HepG2 (cell line): ENCODE measurements at regions not wholly inside any gene's neighbourhood (a gene's known extent, or its start where the extent isn't known, plus 50 kb on each side); places are given as distances from the start of the nearest gene placed in this dataset.

Source experiments
- JUN ChIP-seq: sonication (generic); formaldehyde crosslinking; IDR thresholded peaks from 2 replicates; pipeline ENCODE4 v1.4.0; 2020; ENCODE audit warnings: mild to moderate bottlenecking, missing genetic modification reagents
- NR3C1 ChIP-seq: sonication (generic); formaldehyde crosslinking; IDR thresholded peaks from 2 replicates; pipeline ENCODE4 v1.4.0; 2020; ENCODE audit warnings: missing genetic modification reagents
- RNF2 ChIP-seq: fragments of 450-650 bp; conservative IDR thresholded peaks from 2 replicates; pipeline ENCODE4 v1.6.1; 2016; ENCODE audit warnings: low read depth
- ZNF616 ChIP-seq: sonication (generic); formaldehyde crosslinking; IDR thresholded peaks from 2 replicates; pipeline ENCODE4 v1.5.0; 2020; ENCODE audit warnings: low read depth, mild to moderate bottlenecking, missing genetic modification reagents
- TF ChIP-seq, protein P1 (sequence below): sonication (generic); formaldehyde crosslinking; IDR thresholded peaks from 2 replicates; pipeline ENCODE4 v1.4.0; 2020; ENCODE audit warnings: missing genetic modification reagents
- TF ChIP-seq, protein P2 (sequence below): sonication (generic); formaldehyde crosslinking; IDR thresholded peaks from 2 replicates; pipeline ENCODE4 v1.5.0; 2020; ENCODE audit warnings: mild to moderate bottlenecking, missing genetic modification reagents, moderate library complexity
- TF ChIP-seq, protein P3 (sequence below): sonication (generic); formaldehyde crosslinking; IDR thresholded peaks from 2 replicates; pipeline ENCODE4 v1.4.0; 2020; ENCODE audit warnings: missing genetic modification reagents
- TF ChIP-seq, protein P4 (sequence below): fragments of 450-650 bp; IDR thresholded peaks from 2 replicates; pipeline ENCODE4 v1.6.1; 2017

DNA sequence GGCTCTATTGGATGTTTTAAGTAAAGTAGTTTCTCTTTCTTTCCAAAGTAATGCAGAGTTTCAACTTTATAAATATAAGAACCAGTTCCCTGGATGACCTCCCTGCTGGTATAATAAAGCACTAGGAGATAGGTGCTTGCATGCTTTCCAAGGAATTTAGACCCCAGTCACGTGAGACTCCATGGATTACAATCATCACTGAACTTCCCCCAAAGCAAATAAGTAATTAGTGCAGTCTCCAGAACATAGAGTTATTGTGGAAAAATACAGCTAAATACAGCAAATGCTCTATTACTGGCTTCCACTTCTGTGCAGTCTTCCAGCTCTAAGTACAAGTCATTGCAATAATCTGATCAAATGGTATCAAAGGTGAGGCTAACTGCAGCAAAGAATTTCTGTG, 220.2 kb upstream of the STEAP1 start:
- TF ChIP-seq, protein P1, sequence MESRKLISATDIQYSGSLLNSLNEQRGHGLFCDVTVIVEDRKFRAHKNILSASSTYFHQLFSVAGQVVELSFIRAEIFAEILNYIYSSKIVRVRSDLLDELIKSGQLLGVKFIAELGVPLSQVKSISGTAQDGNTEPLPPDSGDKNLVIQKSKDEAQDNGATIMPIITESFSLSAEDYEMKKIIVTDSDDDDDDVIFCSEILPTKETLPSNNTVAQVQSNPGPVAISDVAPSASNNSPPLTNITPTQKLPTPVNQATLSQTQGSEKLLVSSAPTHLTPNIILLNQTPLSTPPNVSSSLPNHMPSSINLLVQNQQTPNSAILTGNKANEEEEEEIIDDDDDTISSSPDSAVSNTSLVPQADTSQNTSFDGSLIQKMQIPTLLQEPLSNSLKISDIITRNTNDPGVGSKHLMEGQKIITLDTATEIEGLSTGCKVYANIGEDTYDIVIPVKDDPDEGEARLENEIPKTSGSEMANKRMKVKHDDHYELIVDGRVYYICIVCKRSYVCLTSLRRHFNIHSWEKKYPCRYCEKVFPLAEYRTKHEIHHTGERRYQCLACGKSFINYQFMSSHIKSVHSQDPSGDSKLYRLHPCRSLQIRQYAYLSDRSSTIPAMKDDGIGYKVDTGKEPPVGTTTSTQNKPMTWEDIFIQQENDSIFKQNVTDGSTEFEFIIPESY, result no peak
- TF ChIP-seq, protein P2, sequence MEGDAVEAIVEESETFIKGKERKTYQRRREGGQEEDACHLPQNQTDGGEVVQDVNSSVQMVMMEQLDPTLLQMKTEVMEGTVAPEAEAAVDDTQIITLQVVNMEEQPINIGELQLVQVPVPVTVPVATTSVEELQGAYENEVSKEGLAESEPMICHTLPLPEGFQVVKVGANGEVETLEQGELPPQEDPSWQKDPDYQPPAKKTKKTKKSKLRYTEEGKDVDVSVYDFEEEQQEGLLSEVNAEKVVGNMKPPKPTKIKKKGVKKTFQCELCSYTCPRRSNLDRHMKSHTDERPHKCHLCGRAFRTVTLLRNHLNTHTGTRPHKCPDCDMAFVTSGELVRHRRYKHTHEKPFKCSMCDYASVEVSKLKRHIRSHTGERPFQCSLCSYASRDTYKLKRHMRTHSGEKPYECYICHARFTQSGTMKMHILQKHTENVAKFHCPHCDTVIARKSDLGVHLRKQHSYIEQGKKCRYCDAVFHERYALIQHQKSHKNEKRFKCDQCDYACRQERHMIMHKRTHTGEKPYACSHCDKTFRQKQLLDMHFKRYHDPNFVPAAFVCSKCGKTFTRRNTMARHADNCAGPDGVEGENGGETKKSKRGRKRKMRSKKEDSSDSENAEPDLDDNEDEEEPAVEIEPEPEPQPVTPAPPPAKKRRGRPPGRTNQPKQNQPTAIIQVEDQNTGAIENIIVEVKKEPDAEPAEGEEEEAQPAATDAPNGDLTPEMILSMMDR (CRISPR knock-in tag), result no peak
- TF ChIP-seq RNF2 (no peak), ZNF616 (CRISPR knock-in tag) (no peak), JUN (no peak), NR3C1 (CRISPR knock-in tag) (no peak)
- TF ChIP-seq, protein P3, sequence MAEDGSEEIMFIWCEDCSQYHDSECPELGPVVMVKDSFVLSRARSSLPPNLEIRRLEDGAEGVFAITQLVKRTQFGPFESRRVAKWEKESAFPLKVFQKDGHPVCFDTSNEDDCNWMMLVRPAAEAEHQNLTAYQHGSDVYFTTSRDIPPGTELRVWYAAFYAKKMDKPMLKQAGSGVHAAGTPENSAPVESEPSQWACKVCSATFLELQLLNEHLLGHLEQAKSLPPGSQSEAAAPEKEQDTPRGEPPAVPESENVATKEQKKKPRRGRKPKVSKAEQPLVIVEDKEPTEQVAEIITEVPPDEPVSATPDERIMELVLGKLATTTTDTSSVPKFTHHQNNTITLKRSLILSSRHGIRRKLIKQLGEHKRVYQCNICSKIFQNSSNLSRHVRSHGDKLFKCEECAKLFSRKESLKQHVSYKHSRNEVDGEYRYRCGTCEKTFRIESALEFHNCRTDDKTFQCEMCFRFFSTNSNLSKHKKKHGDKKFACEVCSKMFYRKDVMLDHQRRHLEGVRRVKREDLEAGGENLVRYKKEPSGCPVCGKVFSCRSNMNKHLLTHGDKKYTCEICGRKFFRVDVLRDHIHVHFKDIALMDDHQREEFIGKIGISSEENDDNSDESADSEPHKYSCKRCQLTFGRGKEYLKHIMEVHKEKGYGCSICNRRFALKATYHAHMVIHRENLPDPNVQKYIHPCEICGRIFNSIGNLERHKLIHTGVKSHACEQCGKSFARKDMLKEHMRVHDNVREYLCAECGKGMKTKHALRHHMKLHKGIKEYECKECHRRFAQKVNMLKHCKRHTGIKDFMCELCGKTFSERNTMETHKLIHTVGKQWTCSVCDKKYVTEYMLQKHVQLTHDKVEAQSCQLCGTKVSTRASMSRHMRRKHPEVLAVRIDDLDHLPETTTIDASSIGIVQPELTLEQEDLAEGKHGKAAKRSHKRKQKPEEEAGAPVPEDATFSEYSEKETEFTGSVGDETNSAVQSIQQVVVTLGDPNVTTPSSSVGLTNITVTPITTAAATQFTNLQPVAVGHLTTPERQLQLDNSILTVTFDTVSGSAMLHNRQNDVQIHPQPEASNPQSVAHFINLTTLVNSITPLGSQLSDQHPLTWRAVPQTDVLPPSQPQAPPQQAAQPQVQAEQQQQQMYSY (CRISPR knock-in tag), result no peak
- TF ChIP-seq, protein P4, sequence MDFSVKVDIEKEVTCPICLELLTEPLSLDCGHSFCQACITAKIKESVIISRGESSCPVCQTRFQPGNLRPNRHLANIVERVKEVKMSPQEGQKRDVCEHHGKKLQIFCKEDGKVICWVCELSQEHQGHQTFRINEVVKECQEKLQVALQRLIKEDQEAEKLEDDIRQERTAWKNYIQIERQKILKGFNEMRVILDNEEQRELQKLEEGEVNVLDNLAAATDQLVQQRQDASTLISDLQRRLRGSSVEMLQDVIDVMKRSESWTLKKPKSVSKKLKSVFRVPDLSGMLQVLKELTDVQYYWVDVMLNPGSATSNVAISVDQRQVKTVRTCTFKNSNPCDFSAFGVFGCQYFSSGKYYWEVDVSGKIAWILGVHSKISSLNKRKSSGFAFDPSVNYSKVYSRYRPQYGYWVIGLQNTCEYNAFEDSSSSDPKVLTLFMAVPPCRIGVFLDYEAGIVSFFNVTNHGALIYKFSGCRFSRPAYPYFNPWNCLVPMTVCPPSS, result no peak
